HG02981 (cell line): ENCODE measurements at regions not wholly inside any gene's neighbourhood (a gene's known extent, or its start where the extent isn't known, plus 50 kb on each side); places are given as distances from the start of the nearest gene placed in this dataset.

Experiments used
- ATAC-seq: cut with Tn5 transposase; IDR thresholded peaks from one replicate; pipeline ENCODE4 v1.9.1; 2021; ENCODE audit warnings: mild to moderate bottlenecking, moderate library complexity; ENCODE audit not compliant: unreplicated experiment

DNA sequence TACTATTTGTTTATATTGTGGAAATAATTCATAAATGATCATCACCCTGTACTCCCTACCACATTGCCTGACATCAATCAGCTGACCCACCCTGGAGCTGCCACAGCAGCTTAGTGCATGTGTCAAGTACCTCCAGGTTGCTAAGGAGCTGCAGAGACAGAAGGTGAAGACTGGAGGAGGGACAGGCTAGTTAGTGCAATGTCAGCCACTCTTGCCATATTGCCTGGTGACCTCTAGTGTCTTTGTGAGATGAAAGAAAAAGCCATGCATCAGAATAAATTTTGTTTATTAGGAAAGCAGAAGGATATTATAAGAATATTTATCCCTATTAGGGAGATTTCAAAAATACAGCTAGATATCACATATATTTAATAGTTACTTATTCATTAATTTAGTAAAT is 243.9 kb upstream of the FAT4 start:
- ATAC-seq, result no peak

GRCh38 chr4:125062115-125063050 is 252.4 kb upstream of the FAT4 start:
- no peak for ATAC-seq

DNA sequence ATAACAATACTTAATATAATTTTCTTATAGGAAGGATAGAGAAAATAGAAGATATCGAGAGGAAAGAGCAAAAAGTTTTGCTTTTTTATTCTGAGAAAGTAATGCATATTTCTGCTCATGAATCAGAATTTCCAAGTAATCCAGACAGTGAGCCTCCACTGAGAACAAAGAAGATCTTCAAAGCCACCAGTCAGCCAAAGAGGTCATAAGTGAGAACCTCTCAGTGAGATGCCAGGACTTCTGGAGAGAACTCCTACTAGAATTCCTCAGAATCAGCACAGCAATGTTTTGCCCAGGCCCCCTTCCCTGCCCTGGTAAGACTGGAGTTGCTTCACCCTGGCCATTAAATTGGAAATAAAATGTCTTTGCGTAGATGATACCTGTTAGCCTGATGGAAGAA is 254.4 kb upstream of the FAT4 start:
- no peak for ATAC-seq

DNA sequence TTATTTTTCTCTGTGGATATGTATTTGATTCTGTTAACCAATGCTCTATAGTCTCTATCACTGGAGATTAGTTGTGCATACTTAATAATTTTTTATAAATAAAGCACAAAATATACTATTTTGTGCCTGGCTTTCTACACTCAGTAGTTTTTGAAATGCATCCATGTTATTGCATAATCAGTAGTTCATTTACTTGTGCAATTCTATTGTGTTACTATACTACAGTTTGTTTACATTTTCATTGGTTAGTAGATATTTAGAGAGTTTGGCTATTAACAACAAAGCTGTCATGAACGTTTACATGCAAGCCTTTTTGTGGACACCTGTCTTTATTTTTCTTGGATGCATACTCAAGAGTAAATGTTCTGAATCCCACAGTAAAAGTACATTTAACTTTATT is 265.0 kb upstream of the FAT4 start:
- ATAC-seq, result no peak

DNA sequence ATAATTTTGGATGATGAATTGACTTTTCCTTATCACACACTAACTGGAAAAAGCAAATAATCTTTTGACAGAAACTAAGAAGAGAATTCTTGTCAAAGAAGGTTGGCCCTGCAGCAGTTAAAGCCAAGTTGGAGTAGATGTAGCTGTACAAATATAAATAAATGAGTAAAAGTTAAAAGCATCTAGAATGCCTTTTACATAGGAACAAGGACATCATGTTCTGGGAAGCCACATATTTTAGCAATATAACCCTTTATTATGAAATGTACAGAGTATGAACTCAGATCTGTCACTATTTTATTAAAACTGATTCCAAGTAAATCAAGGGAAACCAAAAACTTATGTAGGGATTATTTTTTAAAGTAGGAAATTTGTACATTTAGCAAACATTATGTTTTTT is 269.4 kb upstream of the FAT4 start:
- no peak for ATAC-seq

DNA sequence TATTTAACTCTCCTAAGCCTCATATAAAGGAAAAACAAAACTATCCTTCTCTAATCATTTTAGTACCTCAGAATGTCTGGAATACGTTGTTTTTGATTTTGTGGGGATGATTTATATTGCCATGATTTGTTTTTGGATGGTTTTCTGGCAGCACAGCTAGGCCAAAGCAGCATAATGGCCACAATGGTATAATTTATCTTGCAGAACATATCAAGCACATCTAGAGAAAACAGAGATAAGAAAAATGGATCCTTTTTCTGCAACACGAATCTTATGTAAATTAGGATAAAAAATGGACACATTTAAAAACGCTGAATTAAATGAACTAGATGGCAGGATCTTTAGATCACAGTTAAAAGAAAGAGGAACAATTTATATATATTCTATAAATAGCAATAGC is 269.9 kb upstream of the FAT4 start:
- ATAC-seq, result no peak

DNA sequence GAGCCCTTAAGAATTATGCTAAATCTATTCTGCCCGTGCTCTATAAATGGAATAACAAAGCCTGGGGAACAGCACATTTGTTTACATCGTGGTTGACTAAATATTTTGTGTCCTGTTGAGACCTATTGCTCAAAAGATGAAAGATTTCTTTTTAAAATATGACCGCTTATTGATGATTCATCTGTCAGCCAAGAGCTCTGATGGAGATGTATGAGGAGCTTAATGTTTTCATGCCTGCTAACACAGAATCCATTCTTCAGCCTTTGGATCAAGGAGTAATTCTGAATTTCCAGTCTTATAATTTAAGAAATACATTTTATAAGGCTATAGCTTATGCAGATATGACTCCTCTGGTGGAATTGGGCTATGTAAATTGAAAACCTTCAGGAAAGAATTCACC is 271.3 kb upstream of the FAT4 start:
- no peak for ATAC-seq

DNA sequence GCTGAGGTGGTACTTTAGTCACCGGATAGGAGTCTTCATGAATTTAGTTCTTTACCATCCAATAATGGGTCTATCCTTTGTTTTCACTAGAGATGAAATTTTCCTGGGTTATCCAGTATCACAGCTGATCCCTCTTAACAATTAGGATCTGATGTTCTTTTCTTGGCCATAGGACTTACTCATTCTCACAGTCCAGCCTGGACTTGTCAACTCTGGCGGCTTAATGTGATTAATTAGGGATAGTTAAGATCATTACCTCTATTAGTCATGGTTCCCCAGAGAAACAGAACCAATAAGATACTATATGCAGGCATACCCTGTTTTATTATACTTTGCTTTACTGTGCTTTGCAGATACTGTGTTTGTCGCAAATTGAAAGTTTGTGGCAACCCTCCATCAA is 272.7 kb upstream of the FAT4 start:
- ATAC-seq, result no peak

DNA sequence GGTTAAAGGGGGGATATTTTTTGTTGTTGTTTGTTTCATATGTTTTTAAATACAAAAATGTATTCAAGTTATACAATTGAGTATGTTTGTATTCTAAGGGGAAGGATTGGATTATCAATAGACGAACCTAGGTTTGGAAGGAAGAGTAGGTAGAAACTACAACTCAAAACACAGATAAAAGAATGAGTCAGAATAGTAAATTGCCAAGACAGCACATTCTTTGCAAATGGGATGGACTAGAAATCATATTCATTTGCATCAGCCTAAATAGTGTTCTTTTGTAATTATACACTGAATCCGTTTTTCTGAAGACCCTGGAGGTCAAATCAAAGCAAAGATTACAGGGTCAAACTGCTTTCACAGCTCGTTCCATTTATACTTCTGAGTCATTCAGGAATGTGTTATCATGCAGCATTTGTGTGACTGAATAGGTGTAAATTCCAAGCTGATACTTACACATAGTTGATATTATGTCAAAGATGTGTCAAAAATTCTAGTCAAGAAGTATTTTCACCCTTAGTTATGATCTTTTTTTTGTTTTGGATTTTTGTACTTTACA is 273.3 kb upstream of the FAT4 start:
- no peak for ATAC-seq

DNA sequence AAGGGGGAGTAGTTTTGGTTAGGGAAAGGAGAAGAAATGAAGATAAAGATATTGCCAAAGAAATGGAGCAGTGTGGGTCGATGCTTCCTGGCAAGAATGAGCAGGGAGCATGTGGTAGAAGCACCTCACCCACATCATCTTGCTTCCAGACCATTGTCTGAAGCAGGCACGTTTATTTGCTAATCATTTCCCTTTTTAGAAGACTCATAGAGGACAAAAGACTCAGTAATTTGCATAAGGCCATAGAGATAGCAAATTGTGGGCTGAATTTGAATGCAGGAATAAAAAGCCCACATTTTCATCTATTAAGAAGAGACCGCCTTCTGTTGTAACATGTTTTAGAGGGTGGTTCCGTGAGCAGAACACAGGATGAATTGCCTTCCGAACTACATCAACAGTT is 275.2 kb upstream of the FAT4 start:
- ATAC-seq, result no peak

GRCh38 chr4:125022855-125023501 is 291.8 kb upstream of the FAT4 start:
- ATAC-seq, result no peak

DNA sequence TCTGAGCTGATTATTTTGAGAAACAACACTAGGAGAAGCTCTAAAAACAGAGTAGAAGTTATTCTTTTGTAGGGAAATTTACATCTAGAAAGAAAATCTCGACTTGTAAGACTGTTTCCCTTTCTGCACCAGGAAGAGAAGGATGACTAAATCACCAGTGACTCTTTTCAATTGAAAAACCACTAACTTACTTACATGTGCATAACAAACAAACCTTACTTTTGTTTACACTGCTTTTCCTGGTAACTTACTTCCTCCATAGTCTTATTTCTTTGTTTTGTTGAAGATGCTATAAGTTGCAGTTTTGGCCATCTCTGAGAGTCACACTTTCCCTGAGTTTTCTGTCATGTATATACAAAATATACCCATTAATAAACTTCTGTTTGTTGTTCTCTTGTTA is 293.6 kb upstream of the FAT4 start:
- no peak for ATAC-seq

- no peak for ATAC-seq
These were observed 294.4 kb upstream of the FAT4 start for GRCh38 chr4:125020089-125021034.

DNA sequence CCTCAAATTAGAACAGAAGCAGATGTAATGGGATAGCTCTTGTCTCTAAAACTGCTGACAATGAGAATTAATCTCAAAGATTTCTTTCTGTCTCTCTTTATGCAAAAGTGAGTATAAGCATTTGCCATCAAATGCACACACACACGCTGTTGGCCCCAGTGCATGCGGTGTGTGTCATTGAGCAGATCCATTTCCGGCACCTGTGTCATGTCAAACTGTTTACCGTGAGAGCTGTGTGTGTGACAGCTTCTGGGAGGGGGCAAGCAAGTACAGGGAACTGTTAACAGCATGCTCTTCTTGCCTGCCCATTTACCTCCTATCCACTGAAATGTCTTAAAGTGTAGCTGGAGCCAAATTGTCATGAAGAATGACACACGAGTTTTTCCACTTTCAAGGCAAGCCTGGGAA is 297.9 kb upstream of the FAT4 start:
- ATAC-seq, result no peak

DNA sequence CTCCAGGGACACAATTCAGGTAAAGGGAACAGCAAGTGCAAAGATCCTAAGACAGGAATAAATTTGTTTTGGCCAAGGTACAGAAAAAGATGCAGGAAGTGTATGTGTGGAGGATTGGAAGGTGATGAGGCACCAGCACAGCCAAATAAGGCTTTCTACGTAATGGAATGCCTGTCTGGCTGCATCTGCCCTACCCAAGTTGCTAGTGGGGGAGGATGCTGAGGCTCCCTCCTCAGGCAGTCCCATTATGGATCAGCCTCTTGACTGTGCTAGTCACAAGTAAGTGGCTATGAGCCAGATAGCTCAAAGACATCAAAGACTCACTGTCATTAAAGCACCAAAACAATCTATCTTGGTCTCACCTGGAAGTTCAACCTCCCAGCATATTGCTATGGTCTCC is 300.9 kb upstream of the FAT4 start:
- ATAC-seq, result no peak

- ATAC-seq, result no peak
These were observed 299.1 kb upstream of the ANKRD50 start for GRCh38 chr4:125011646-125012045.

GRCh38 chr4:125010796-125011503 is 298.4 kb upstream of the ANKRD50 start:
- no peak for ATAC-seq

DNA sequence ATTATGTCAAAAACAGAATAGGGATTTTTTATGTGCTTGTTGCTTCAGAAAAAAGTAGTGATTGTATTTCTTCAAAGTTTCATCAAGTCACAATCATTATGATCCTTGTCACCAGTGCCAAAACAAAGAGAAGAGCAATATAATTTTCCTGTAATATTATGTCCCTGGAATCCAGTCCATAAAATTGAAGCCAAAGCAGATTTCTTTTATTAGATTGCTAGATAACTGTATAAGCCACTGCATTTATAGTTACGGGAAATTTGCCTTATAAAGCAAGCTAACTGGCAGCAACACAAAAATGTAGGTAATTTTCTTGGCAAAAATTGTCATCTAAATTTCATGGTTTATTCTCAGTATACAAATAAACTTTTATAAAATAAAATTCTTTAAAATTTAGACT is 296.1 kb upstream of the ANKRD50 start:
- no peak for ATAC-seq

DNA sequence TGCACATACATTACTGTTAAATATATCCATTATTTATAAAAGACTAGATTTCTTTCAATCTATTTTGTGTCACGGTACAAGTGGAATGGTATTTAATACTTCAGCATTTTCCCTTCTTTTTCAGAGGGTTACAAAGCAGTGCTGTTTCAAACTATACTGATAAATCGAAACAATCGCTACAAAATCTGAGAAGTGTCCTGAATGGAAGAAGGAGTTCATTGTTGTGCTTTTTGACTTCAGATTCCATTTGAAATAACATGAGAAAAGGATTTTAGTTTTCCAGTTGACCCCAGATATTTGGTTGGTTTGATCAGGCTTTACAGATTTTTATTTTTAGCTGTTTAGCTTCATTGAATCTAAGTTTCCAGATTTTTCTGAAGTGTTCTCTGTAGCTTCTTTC is 292.1 kb upstream of the ANKRD50 start:
- no peak for ATAC-seq

- ATAC-seq, result no peak
These were observed 291.3 kb upstream of the ANKRD50 start for GRCh38 chr4:125003840-125004239.
